CD14-positive monocyte (primary cell): ENCODE measurements at regions not wholly inside any gene's neighbourhood (a gene's known extent, or its start where the extent isn't known, plus 50 kb on each side); places are given as distances from the start of the nearest gene placed in this dataset.
"Not testable (repeated sequence)": the region's sequence is repeated elsewhere in the genome, so short reads cannot be mapped to it uniquely, and the experiment has no call there.

ENCODE experiments used
- DNase-seq, 3 donors: peaks; one replicate each; pipeline ENCODE4 v3.0.0-alpha.2; 2011 to 2022
- H2AFZ ChIP-seq: 2 replicates; pipeline ENCODE4 v1.6.0; 2012; ENCODE audit warnings: mild to moderate bottlenecking, low read depth, low read length, inconsistent platforms; ENCODE audit not compliant: insufficient read depth, poor library complexity, severe bottlenecking
- H3K27ac ChIP-seq, 2 donors: 1 replicate in 1 of 2; 2 replicates in 1 of 2; pipeline ENCODE4 v1.5.1; 2012 to 2013; ENCODE audit warnings: low read length in 2 of 2, control low read depth in 1 of 2, inconsistent platforms in 1 of 2, low read depth in 1 of 2, mild to moderate bottlenecking in 1 of 2
- H3K27me3 ChIP-seq, 2 donors: one replicate each; pipeline versions ENCODE4 v1.6.0 to v1.6.1; 2011 to 2013; ENCODE audit warnings: low read length in 2 of 2; ENCODE audit not compliant: control insufficient read depth in 2 of 2, insufficient read depth in 2 of 2
- H3K36me3 ChIP-seq, 2 donors: replicated peaks in 1 of 2; 1 replicate in 1 of 2; 2 replicates in 1 of 2; pipeline versions ENCODE4 v1.5.1 to v1.6.1; 2012 to 2013; ENCODE audit warnings: low read length in 2 of 2, control low read depth in 1 of 2, inconsistent platforms in 1 of 2, mild to moderate bottlenecking in 1 of 2; ENCODE audit not compliant: insufficient read depth in 2 of 2, control insufficient read depth in 1 of 2
- H3K4me1 ChIP-seq, 2 donors: 1 replicate in 1 of 2; 2 replicates in 1 of 2; pipeline versions ENCODE4 v1.5.1 to v1.6.1; 2012 to 2013; ENCODE audit warnings: low read length in 2 of 2, control low read depth in 1 of 2, inconsistent platforms in 1 of 2, mild to moderate bottlenecking in 1 of 2, moderate library complexity in 1 of 2; ENCODE audit not compliant: insufficient read depth in 2 of 2, control insufficient read depth in 1 of 2
- H3K4me2 ChIP-seq: replicated peaks from 2 replicates; pipeline ENCODE3; 2012; ENCODE audit warnings: low read length, moderate library complexity, mild to moderate bottlenecking; ENCODE audit not compliant: poor library complexity, severe bottlenecking; ENCODE audit errors: extremely low read depth
- H3K4me3 ChIP-seq, 3 experiments: fragments of 200-600 bp in 1 of 3; sonication (generic) in 1 of 3; replicated peaks in 1 of 3; 1 replicate in 2 of 3; 2 replicates in 1 of 3; pipeline ENCODE4 v1.5.1; 2011 to 2013; ENCODE audit warnings: low read length in 3 of 3, mild to moderate bottlenecking in 3 of 3, control low read depth in 2 of 3, low read depth in 2 of 3, inconsistent platforms in 1 of 3, moderate library complexity in 1 of 3
- H3K79me2 ChIP-seq: 2 replicates; pipeline ENCODE4 v1.6.0; 2012; ENCODE audit warnings: mild to moderate bottlenecking, control low read depth, inconsistent platforms, low read length, moderate library complexity; ENCODE audit not compliant: insufficient read depth
- H3K9ac ChIP-seq: 2 replicates; pipeline ENCODE4 v1.6.0; 2017; ENCODE audit warnings: low read length, mild to moderate bottlenecking; ENCODE audit not compliant: insufficient read depth, poor library complexity, severe bottlenecking
- H3K9me3 ChIP-seq, 2 donors: replicated peaks in 1 of 2; 1 replicate in 1 of 2; 2 replicates in 1 of 2; pipeline versions ENCODE4 v1.5.1 to v1.6.1; 2012 to 2013; ENCODE audit warnings: low read length in 2 of 2, control low read depth in 1 of 2; ENCODE audit not compliant: control insufficient read depth in 1 of 2, insufficient read depth in 1 of 2
- H4K20me1 ChIP-seq: 2 replicates; pipeline ENCODE4 v1.6.0; 2012; ENCODE audit warnings: mild to moderate bottlenecking, low read length, control low read depth, moderate library complexity; ENCODE audit not compliant: insufficient read depth
- H3K27ac Mint-ChIP-seq, 7 donors: one replicate each; pipeline ENCODE4 v1.8.0; 2020; ENCODE audit warnings: mild to moderate bottlenecking in 7 of 7, mixed read lengths in 7 of 7, moderate library complexity in 6 of 7, inconsistent platforms in 2 of 7
- H3K27me3 Mint-ChIP-seq, 3 donors: one replicate each; pipeline ENCODE4 v1.8.0; 2021 to 2022; ENCODE audit warnings: low read depth in 3 of 3, mild to moderate bottlenecking in 3 of 3, mixed read lengths in 3 of 3, moderate library complexity in 3 of 3, inconsistent platforms in 1 of 3
- H3K36me3 Mint-ChIP-seq, 2 donors: one replicate each; pipeline ENCODE4 v1.8.0; 2020; ENCODE audit warnings: mixed read lengths in 2 of 2, inconsistent platforms in 1 of 2, mild to moderate bottlenecking in 1 of 2
- H3K4me1 Mint-ChIP-seq: one replicate; pipeline ENCODE4 v1.8.0; 2020; ENCODE audit warnings: mild to moderate bottlenecking, mixed read lengths
- H3K4me3 Mint-ChIP-seq, 2 donors: one replicate each; pipeline ENCODE4 v1.8.0; 2020; ENCODE audit warnings: mild to moderate bottlenecking in 2 of 2, mixed read lengths in 2 of 2, moderate library complexity in 1 of 2
- H3K9me3 Mint-ChIP-seq, 7 donors: one replicate each; pipeline ENCODE4 v1.8.0; 2020 to 2022; ENCODE audit warnings: mixed read lengths in 7 of 7, mild to moderate bottlenecking in 6 of 7, moderate library complexity in 6 of 7, inconsistent platforms in 2 of 7
- CTCF ChIP-seq: fragments of 200-600 bp; IDR thresholded peaks from one replicate; pipeline ENCODE4 v1.8.0; 2022; ENCODE audit warnings: antibody characterized with exemption, mild to moderate bottlenecking
- WGBS: methylation state at CpG from one replicate; pipeline ENCODE4 v1.1.5; 2013; ENCODE audit warnings: missing lambda C conversion rate; ENCODE audit not compliant: insufficient coverage; 5-methylcytosine and 5-hydroxymethylcytosine counted together
- intact Hi-C, 2 donors: fragments of 100-400 bp; cut with micrococcal nuclease; formaldehyde crosslinking; loops; one replicate each; pipeline versions ENCODE4 v1.15.0 to v1.15.1; 2023

GRCh38 chr1:184836141-184836540 is 81.5 kb upstream of the EDEM3 start:
- no peaks in the 10 kb centered on the region for H3K9me3 ChIP-seq
- H3K27me3 ChIP-seq: no peaks in the 10 kb centered on the region
- H4K20me1 ChIP-seq: peaks cover 3% of the 10 kb centered on the region
- Mint-ChIP-seq H3K9me3 (peaks cover 0 to 5% (median 3%) of the 10 kb centered on the region in 7 donors), H3K36me3 (peaks cover 23 to 33% of the 10 kb centered on the region in 2 donors), H3K4me3 (no peak overlapping the region), H3K27me3 (peaks cover 0 to 2% (median 0%) of the 10 kb centered on the region in 3 donors), H3K27ac (no peak overlapping the region), H3K4me1 (peaks cover 10% of the 10 kb centered on the region)
- H3K27ac ChIP-seq: no peak overlapping the region
- no peak for DNase-seq
- TF ChIP-seq CTCF: no peak
- H3K4me1 ChIP-seq: peaks cover 4 to 8% of the 10 kb centered on the region in 2 donors
- H3K9ac ChIP-seq: no peak overlapping the region
- no peak overlapping the region for H3K4me2 ChIP-seq
- intact Hi-C loops: no loop called here
- WGBS: no CpG with 5 or more reads among the region's 1 CpG
- H3K4me3 ChIP-seq: no peak overlapping the region
- no peaks in the 10 kb centered on the region for H3K79me2 ChIP-seq
- peaks cover 5 to 18% of the 10 kb centered on the region in 2 donors for H3K36me3 ChIP-seq
- H2AFZ ChIP-seq: no peak overlapping the region

GRCh38 chr1:184833994-184834393 is 79.3 kb upstream of the EDEM3 start:
- H3K9me3 ChIP-seq, H3K79me2 ChIP-seq, H3K4me2 ChIP-seq, H3K27me3 ChIP-seq, H2AFZ ChIP-seq, H3K27ac Mint-ChIP-seq, H3K4me3 Mint-ChIP-seq, DNase-seq, H3K9ac ChIP-seq, intact Hi-C loops, H3K9me3 Mint-ChIP-seq, H3K27ac ChIP-seq, H4K20me1 ChIP-seq, H3K4me3 ChIP-seq, H3K4me1 ChIP-seq, H3K27me3 Mint-ChIP-seq: not testable (repeated sequence)
- H3K36me3 ChIP-seq: peaks cover 15 to 37% of the 10 kb centered on the region in 2 donors
- Mint-ChIP-seq H3K36me3 (peaks cover 37 to 52% of the 10 kb centered on the region in 2 donors), H3K4me1 (peaks cover 10% of the 10 kb centered on the region)
